ENCODE measurements at regions not wholly inside any gene's neighbourhood (a gene's known extent, or its start where the extent isn't known, plus 50 kb on each side); places are given as distances from the start of the nearest gene placed in this dataset.
"Not testable (repeated sequence)": the region's sequence is repeated elsewhere in the genome, so short reads cannot be mapped to it uniquely, and the experiment has no call there.

- no peak for DNase-seq
Observed at GRCh38 chr10:57955076-57955475, 312.6 kb downstream of the IPMK start.

- peak; percentile 9 for DNase-seq
Observed at GRCh38 chr10:57952741-57953140, 315.0 kb downstream of the IPMK start.

GRCh38 chr10:57950442-57950974, 317.2 kb downstream of the IPMK start:
- DNase-seq, result no peak

GRCh38 chr10:57948796-57949195, 318.9 kb downstream of the IPMK start:
- no peak for DNase-seq

- DNase-seq, result no peak
Observed at GRCh38 chr10:57946833-57947232, 320.9 kb downstream of the IPMK start.

GRCh38 chr10:57943701-57944100, 324.0 kb downstream of the IPMK start:
- DNase-seq, result no peak

- DNase-seq, result no peak
Observed at GRCh38 chr10:57925045-57925444, 342.6 kb downstream of the IPMK start.

- no peak for DNase-seq
Observed at GRCh38 chr10:57921140-57921539, 346.6 kb downstream of the IPMK start.

- no peak for DNase-seq
Observed at GRCh38 chr10:57919864-57920263, 347.8 kb downstream of the IPMK start.

GRCh38 chr10:57917019-57917418, 350.7 kb downstream of the IPMK start:
- DNase-seq, result no peak

GRCh38 chr10:57905861-57906260, 361.8 kb downstream of the IPMK start:
- DNase-seq, result no peak

- DNase-seq, result no peak
Observed at GRCh38 chr10:57905010-57905409, 362.7 kb downstream of the IPMK start.

GRCh38 chr10:57898231-57898630, 369.5 kb downstream of the IPMK start:
- no peak for DNase-seq

GRCh38 chr10:57897611-57898010, 370.1 kb downstream of the IPMK start:
- no peak for DNase-seq

- DNase-seq, result no peak
Observed at GRCh38 chr10:57894361-57894760, 373.3 kb downstream of the IPMK start.

- DNase-seq, result no peak
Observed at GRCh38 chr10:57891201-57892006, 376.3 kb downstream of the IPMK start.

GRCh38 chr10:57890691-57891090, 377.0 kb downstream of the IPMK start:
- DNase-seq, result no peak

- not testable (repeated sequence) for DNase-seq
Observed at GRCh38 chr10:57885618-57885968, 382.1 kb downstream of the IPMK start.

- no peak for DNase-seq
Observed at GRCh38 chr10:57884965-57885617, 382.6 kb downstream of the IPMK start.

GRCh38 chr10:57884407-57884806, 383.3 kb downstream of the IPMK start:
- DNase-seq, result no peak

- no peak for DNase-seq
Observed at GRCh38 chr10:57880446-57881227, 387.1 kb downstream of the IPMK start.

- DNase-seq, result no peak
Observed at GRCh38 chr10:57874810-57875209, 392.9 kb downstream of the IPMK start.

- DNase-seq, result no peak
Observed at GRCh38 chr10:57867241-57867640, 400.5 kb downstream of the IPMK start.
